CD14-positive monocyte (primary cell): ENCODE measurements at regions not wholly inside any gene's neighbourhood (a gene's known extent, or its start where the extent isn't known, plus 50 kb on each side); places are given as distances from the start of the nearest gene placed in this dataset.

Experiments used
- DNase-seq, 3 donors: peaks; one replicate each; pipeline ENCODE4 v3.0.0-alpha.2; 2011 to 2022
- H2AFZ ChIP-seq: 2 replicates; pipeline ENCODE4 v1.6.0; 2012; ENCODE audit warnings: mild to moderate bottlenecking, low read depth, low read length, inconsistent platforms; ENCODE audit not compliant: insufficient read depth, poor library complexity, severe bottlenecking
- H3K27ac ChIP-seq, 2 donors: 1 replicate in 1 of 2; 2 replicates in 1 of 2; pipeline ENCODE4 v1.5.1; 2012 to 2013; ENCODE audit warnings: low read length in 2 of 2, control low read depth in 1 of 2, inconsistent platforms in 1 of 2, low read depth in 1 of 2, mild to moderate bottlenecking in 1 of 2
- H3K27me3 ChIP-seq, 2 donors: one replicate each; pipeline versions ENCODE4 v1.6.0 to v1.6.1; 2011 to 2013; ENCODE audit warnings: low read length in 2 of 2; ENCODE audit not compliant: control insufficient read depth in 2 of 2, insufficient read depth in 2 of 2
- H3K36me3 ChIP-seq, 2 donors: replicated peaks in 1 of 2; 1 replicate in 1 of 2; 2 replicates in 1 of 2; pipeline versions ENCODE4 v1.5.1 to v1.6.1; 2012 to 2013; ENCODE audit warnings: low read length in 2 of 2, control low read depth in 1 of 2, inconsistent platforms in 1 of 2, mild to moderate bottlenecking in 1 of 2; ENCODE audit not compliant: insufficient read depth in 2 of 2, control insufficient read depth in 1 of 2
- H3K4me1 ChIP-seq, 2 donors: 1 replicate in 1 of 2; 2 replicates in 1 of 2; pipeline versions ENCODE4 v1.5.1 to v1.6.1; 2012 to 2013; ENCODE audit warnings: low read length in 2 of 2, control low read depth in 1 of 2, inconsistent platforms in 1 of 2, mild to moderate bottlenecking in 1 of 2, moderate library complexity in 1 of 2; ENCODE audit not compliant: insufficient read depth in 2 of 2, control insufficient read depth in 1 of 2
- H3K4me2 ChIP-seq: replicated peaks from 2 replicates; pipeline ENCODE3; 2012; ENCODE audit warnings: low read length, moderate library complexity, mild to moderate bottlenecking; ENCODE audit not compliant: poor library complexity, severe bottlenecking; ENCODE audit errors: extremely low read depth
- H3K4me3 ChIP-seq, 3 experiments: fragments of 200-600 bp in 1 of 3; sonication (generic) in 1 of 3; replicated peaks in 1 of 3; 1 replicate in 2 of 3; 2 replicates in 1 of 3; pipeline ENCODE4 v1.5.1; 2011 to 2013; ENCODE audit warnings: low read length in 3 of 3, mild to moderate bottlenecking in 3 of 3, control low read depth in 2 of 3, low read depth in 2 of 3, inconsistent platforms in 1 of 3, moderate library complexity in 1 of 3
- H3K79me2 ChIP-seq: 2 replicates; pipeline ENCODE4 v1.6.0; 2012; ENCODE audit warnings: mild to moderate bottlenecking, control low read depth, inconsistent platforms, low read length, moderate library complexity; ENCODE audit not compliant: insufficient read depth
- H3K9ac ChIP-seq: 2 replicates; pipeline ENCODE4 v1.6.0; 2017; ENCODE audit warnings: low read length, mild to moderate bottlenecking; ENCODE audit not compliant: insufficient read depth, poor library complexity, severe bottlenecking
- H3K9me3 ChIP-seq, 2 donors: replicated peaks in 1 of 2; 1 replicate in 1 of 2; 2 replicates in 1 of 2; pipeline versions ENCODE4 v1.5.1 to v1.6.1; 2012 to 2013; ENCODE audit warnings: low read length in 2 of 2, control low read depth in 1 of 2; ENCODE audit not compliant: control insufficient read depth in 1 of 2, insufficient read depth in 1 of 2
- H4K20me1 ChIP-seq: 2 replicates; pipeline ENCODE4 v1.6.0; 2012; ENCODE audit warnings: mild to moderate bottlenecking, low read length, control low read depth, moderate library complexity; ENCODE audit not compliant: insufficient read depth
- H3K27ac Mint-ChIP-seq, 7 donors: one replicate each; pipeline ENCODE4 v1.8.0; 2020; ENCODE audit warnings: mild to moderate bottlenecking in 7 of 7, mixed read lengths in 7 of 7, moderate library complexity in 6 of 7, inconsistent platforms in 2 of 7
- H3K27me3 Mint-ChIP-seq, 3 donors: one replicate each; pipeline ENCODE4 v1.8.0; 2021 to 2022; ENCODE audit warnings: low read depth in 3 of 3, mild to moderate bottlenecking in 3 of 3, mixed read lengths in 3 of 3, moderate library complexity in 3 of 3, inconsistent platforms in 1 of 3
- H3K36me3 Mint-ChIP-seq, 2 donors: one replicate each; pipeline ENCODE4 v1.8.0; 2020; ENCODE audit warnings: mixed read lengths in 2 of 2, inconsistent platforms in 1 of 2, mild to moderate bottlenecking in 1 of 2
- H3K4me1 Mint-ChIP-seq: one replicate; pipeline ENCODE4 v1.8.0; 2020; ENCODE audit warnings: mild to moderate bottlenecking, mixed read lengths
- H3K4me3 Mint-ChIP-seq, 2 donors: one replicate each; pipeline ENCODE4 v1.8.0; 2020; ENCODE audit warnings: mild to moderate bottlenecking in 2 of 2, mixed read lengths in 2 of 2, moderate library complexity in 1 of 2
- H3K9me3 Mint-ChIP-seq, 7 donors: one replicate each; pipeline ENCODE4 v1.8.0; 2020 to 2022; ENCODE audit warnings: mixed read lengths in 7 of 7, mild to moderate bottlenecking in 6 of 7, moderate library complexity in 6 of 7, inconsistent platforms in 2 of 7
- WGBS: methylation state at CpG from one replicate; pipeline ENCODE4 v1.1.5; 2013; ENCODE audit warnings: missing lambda C conversion rate; ENCODE audit not compliant: insufficient coverage; 5-methylcytosine and 5-hydroxymethylcytosine counted together
- intact Hi-C, 2 donors: fragments of 100-400 bp; cut with micrococcal nuclease; formaldehyde crosslinking; loops; one replicate each; pipeline versions ENCODE4 v1.15.0 to v1.15.1; 2023
- TF ChIP-seq, protein P1 (sequence below): fragments of 200-600 bp; IDR thresholded peaks from one replicate; pipeline ENCODE4 v1.8.0; 2022; ENCODE audit warnings: antibody characterized with exemption, mild to moderate bottlenecking

DNA sequence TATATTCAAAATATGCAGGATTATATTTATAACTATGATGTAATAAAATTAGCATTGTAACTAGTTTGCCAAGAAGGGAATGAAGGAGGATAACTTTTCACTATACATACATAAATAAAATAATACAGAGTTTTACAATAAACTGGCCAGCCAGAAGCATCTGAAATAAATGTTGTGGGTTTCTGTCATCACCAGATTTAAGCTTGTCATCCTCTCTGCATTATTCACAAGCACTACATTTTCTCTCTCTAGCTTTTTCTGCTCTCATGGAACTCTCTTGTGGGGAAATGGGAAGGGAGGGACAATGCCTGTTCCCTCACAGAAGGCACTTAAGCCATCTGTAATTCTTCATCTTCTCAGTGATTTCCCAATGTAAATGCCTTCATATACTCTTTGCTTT is 626.8 kb downstream of the SEMA5A start:
- no peak overlapping the region for H3K9ac ChIP-seq
- no peak overlapping the region for H3K4me3 Mint-ChIP-seq
- no peaks in the 10 kb centered on the region for H3K27me3 ChIP-seq
- H2AFZ ChIP-seq, result no peak overlapping the region
- no peaks in the 10 kb centered on the region for H3K36me3 Mint-ChIP-seq
- no peaks in the 10 kb centered on the region for H3K4me1 ChIP-seq
- H3K4me3 ChIP-seq, result no peak overlapping the region
- no peak overlapping the region for H3K27ac ChIP-seq
- DNase-seq, result no peak
- TF ChIP-seq, protein P1, sequence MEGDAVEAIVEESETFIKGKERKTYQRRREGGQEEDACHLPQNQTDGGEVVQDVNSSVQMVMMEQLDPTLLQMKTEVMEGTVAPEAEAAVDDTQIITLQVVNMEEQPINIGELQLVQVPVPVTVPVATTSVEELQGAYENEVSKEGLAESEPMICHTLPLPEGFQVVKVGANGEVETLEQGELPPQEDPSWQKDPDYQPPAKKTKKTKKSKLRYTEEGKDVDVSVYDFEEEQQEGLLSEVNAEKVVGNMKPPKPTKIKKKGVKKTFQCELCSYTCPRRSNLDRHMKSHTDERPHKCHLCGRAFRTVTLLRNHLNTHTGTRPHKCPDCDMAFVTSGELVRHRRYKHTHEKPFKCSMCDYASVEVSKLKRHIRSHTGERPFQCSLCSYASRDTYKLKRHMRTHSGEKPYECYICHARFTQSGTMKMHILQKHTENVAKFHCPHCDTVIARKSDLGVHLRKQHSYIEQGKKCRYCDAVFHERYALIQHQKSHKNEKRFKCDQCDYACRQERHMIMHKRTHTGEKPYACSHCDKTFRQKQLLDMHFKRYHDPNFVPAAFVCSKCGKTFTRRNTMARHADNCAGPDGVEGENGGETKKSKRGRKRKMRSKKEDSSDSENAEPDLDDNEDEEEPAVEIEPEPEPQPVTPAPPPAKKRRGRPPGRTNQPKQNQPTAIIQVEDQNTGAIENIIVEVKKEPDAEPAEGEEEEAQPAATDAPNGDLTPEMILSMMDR, result no peak
- no peaks in the 10 kb centered on the region for H3K79me2 ChIP-seq
- intact Hi-C loops, result no loop called here
- no peaks in the 10 kb centered on the region for H4K20me1 ChIP-seq
- H3K4me1 Mint-ChIP-seq, result no peaks in the 10 kb centered on the region
- peaks cover 0 to 2% (median 0%) of the 10 kb centered on the region in 3 donors for H3K27me3 Mint-ChIP-seq
- H3K4me2 ChIP-seq, result no peak overlapping the region
- peaks cover 0 to 7% (median 2%) of the 10 kb centered on the region in 7 donors for H3K9me3 Mint-ChIP-seq
- peaks cover 0 to 8% of the 10 kb centered on the region in 2 donors for H3K9me3 ChIP-seq
- H3K36me3 ChIP-seq, result no peaks in the 10 kb centered on the region
- H3K27ac Mint-ChIP-seq, result no peak overlapping the region

DNA sequence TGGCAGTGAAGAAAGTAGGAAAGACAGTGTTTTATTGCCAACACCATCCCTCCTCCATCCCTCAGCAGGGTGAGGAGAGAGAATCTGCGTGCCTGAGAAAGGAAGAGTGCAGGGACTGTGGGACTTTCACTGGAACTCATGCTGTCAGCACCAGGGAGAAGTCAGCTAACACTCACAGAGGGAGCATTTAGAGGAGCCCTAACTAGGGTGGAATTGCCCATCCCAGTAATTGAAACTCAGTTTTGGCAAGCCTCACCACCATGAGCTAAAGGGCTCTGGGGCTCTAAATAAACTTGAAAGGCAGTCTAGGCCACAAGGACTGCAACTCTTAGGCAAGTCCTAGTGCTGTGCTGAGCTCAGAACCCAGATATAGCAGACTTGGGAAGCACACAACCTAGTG is 622.3 kb downstream of the SEMA5A start:
- Mint-ChIP-seq H3K4me1 (no peaks in the 10 kb centered on the region), H3K27me3 (peaks cover 0 to 1% (median 0%) of the 10 kb centered on the region in 3 donors), H3K36me3 (no peaks in the 10 kb centered on the region), H3K4me3 (no peak overlapping the region), H3K9me3 (peaks cover 0 to 13% (median 3%) of the 10 kb centered on the region in 7 donors), H3K27ac (no peak overlapping the region)
- Histone ChIP-seq H3K27ac (no peak overlapping the region), H3K4me2 (no peak overlapping the region), H3K79me2 (no peaks in the 10 kb centered on the region), H4K20me1 (no peaks in the 10 kb centered on the region), H3K4me1 (no peaks in the 10 kb centered on the region), H2AFZ (no peak overlapping the region), H3K9ac (no peak overlapping the region), H3K4me3 (no peak overlapping the region), H3K36me3 (no peaks in the 10 kb centered on the region), H3K27me3 (no peaks in the 10 kb centered on the region), H3K9me3 (peaks cover 8 to 15% of the 10 kb centered on the region in 2 donors)
- no CpG with 5 or more reads among the region's 1 CpG for WGBS
- TF ChIP-seq, protein P1, result no peak
- no peak for DNase-seq
- intact Hi-C loops, result no loop called here
